HepG2 (cell line): ENCODE measurements at regions not wholly inside any gene's neighbourhood (a gene's known extent, or its start where the extent isn't known, plus 50 kb on each side); places are given as distances from the start of the nearest gene placed in this dataset.

ENCODE experiments used
- ATAC-seq: fragments of 200-7000 bp; cut with Tn5 transposase; 3 replicates; pipeline ENCODE4 v1.9.1; 2020; ENCODE audit warnings: mild to moderate bottlenecking, moderate library complexity
- BruUV-seq: library from RNA; stranded (reverse); fragments of 400-500 nt; replicated peaks from 2 replicates; lab custom pipeline; 2021; lab: Mats Ljungman, UMichigan
- CTCF ChIA-PET: fragments of 300-600 bp; formaldehyde crosslinking; extraction: SDS; loops from one replicate; lab custom pipeline; 2021; ENCODE audit warnings: low total read pairs, inconsistent platforms, low intra/inter-chr PET ratio; lab: Yijun Ruan, JAX
- POLR2A ChIA-PET: fragments of 350-600 bp; sonication (Branson Sonifier 250); formaldehyde crosslinking; loops from one replicate; lab custom pipeline; 2020; ENCODE audit warnings: antibody characterized with exemption, inconsistent platforms; lab: Yijun Ruan, JAX
- DNase-seq: peaks from one replicate; pipeline ENCODE4 v3.0.0-alpha.2; 2015; ENCODE audit warnings: low spot score
- FAIRE-seq: peaks from 3 replicates; lab custom pipeline; 2011; peaks lifted over from hg19 to GRCh38; lab: Jason Lieb, UNC
- H2AFZ ChIP-seq: one replicate; pipeline ENCODE4 v1.6.1; 2011; ENCODE audit warnings: low read length, inconsistent platforms
- H3K27ac ChIP-seq: fragments of 300-600 bp; 3 replicates; pipeline ENCODE4 v1.8.0; 2011; ENCODE audit warnings: mixed run types, mild to moderate bottlenecking, mixed read lengths, low read length, inconsistent platforms; ENCODE audit not compliant: insufficient read depth; ENCODE audit errors: extremely low read length
- H3K27me3 ChIP-seq, 2 experiments: fragments of 200-600 bp in 1 of 2; 2 replicates in 1 of 2; 3 replicates in 1 of 2; pipeline versions ENCODE4 v1.6.0 to v1.8.0; 2011; ENCODE audit warnings: low read length in 2 of 2, mild to moderate bottlenecking in 2 of 2, moderate library complexity in 2 of 2, inconsistent platforms in 1 of 2; ENCODE audit not compliant: insufficient read depth in 2 of 2, control insufficient read depth in 1 of 2
- H3K36me3 ChIP-seq, 2 experiments: fragments of 200-600 bp in 1 of 2; replicated peaks in 1 of 2; 2 replicates in 1 of 2; 3 replicates in 1 of 2; pipeline versions ENCODE4 v1.5.1 to v1.8.0; 2011; ENCODE audit warnings: low read length in 2 of 2, inconsistent platforms in 1 of 2; ENCODE audit not compliant: insufficient read depth in 2 of 2, control insufficient read depth in 1 of 2
- H3K4me1 ChIP-seq: 2 replicates; pipeline ENCODE4 v1.5.1; 2012; ENCODE audit warnings: low read length, inconsistent platforms; ENCODE audit not compliant: insufficient read depth
- H3K4me2 ChIP-seq: 2 replicates; pipeline ENCODE4 v1.6.0; 2011; ENCODE audit warnings: low read depth, low read length, inconsistent platforms
- H3K4me3 ChIP-seq, 3 experiments: fragments of 200-600 bp in 1 of 3; sonication (generic), shearing (Covaris generic) in 1 of 3; replicated peaks in 1 of 3; 2 replicates each; pipeline ENCODE4 v1.5.1; 2011 to 2016; ENCODE audit warnings: low read length in 3 of 3, inconsistent platforms in 2 of 3, low read depth in 2 of 3, mild to moderate bottlenecking in 2 of 3, control low read depth in 1 of 3, mixed read lengths in 1 of 3; ENCODE audit not compliant: insufficient read depth in 1 of 3
- H3K79me2 ChIP-seq: one replicate; pipeline ENCODE4 v1.6.1; 2011; ENCODE audit warnings: low read length, inconsistent platforms; ENCODE audit not compliant: insufficient read depth
- H3K9ac ChIP-seq: 2 replicates; pipeline ENCODE4 v1.6.0; 2011; ENCODE audit warnings: mild to moderate bottlenecking, low read depth, low read length, inconsistent platforms; ENCODE audit not compliant: insufficient read depth
- H3K9me3 ChIP-seq: 2 replicates; pipeline ENCODE4 v1.5.1; 2012; ENCODE audit warnings: mild to moderate bottlenecking, low read length
- H4K20me1 ChIP-seq: 2 replicates; pipeline ENCODE4 v1.6.0; 2011; ENCODE audit warnings: inconsistent platforms, mild to moderate bottlenecking, low read length, moderate library complexity; ENCODE audit not compliant: insufficient read depth
- IRF2 ChIP-seq: IDR thresholded peaks from 2 replicates; pipeline ENCODE4 v1.6.1; 2018; ENCODE audit warnings: missing genetic modification reagents, missing compliant biosample characterization
- ISX ChIP-seq: sonication (generic); formaldehyde crosslinking; conservative IDR thresholded peaks from 2 replicates; pipeline ENCODE4 v1.5.0; 2020; ENCODE audit warnings: missing genetic modification reagents
- KDM3A ChIP-seq: IDR thresholded peaks from 2 replicates; pipeline ENCODE4 v1.6.1; 2018; ENCODE audit warnings: low read depth, missing compliant biosample characterization
- KLF16 ChIP-seq, 2 experiments: sonication (generic) in 1 of 2; formaldehyde crosslinking in 1 of 2; IDR thresholded peaks; 2 replicates each; pipeline versions ENCODE4 v1.6.1 to v1.8.0; 2016 to 2023; ENCODE audit warnings: missing genetic modification reagents in 2 of 2, missing compliant biosample characterization in 1 of 2
- REPIN1 ChIP-seq: sonication (generic); formaldehyde crosslinking; IDR thresholded peaks from 2 replicates; pipeline ENCODE4 v1.8.0; 2022; ENCODE audit warnings: missing genetic modification reagents, low read depth, mild to moderate bottlenecking, borderline replicate concordance
- RFXANK ChIP-seq: IDR thresholded peaks from 2 replicates; pipeline ENCODE4 v1.6.1; 2016
- SMAD1 ChIP-seq: sonication (generic); formaldehyde crosslinking; IDR thresholded peaks from 2 replicates; pipeline ENCODE4 v1.4.0; 2020; ENCODE audit warnings: missing genetic modification reagents, low read depth, mild to moderate bottlenecking, borderline replicate concordance
- SNAPC2 ChIP-seq: sonication (generic); formaldehyde crosslinking; IDR thresholded peaks from 2 replicates; pipeline ENCODE4 v1.8.1; 2022; ENCODE audit warnings: mild to moderate bottlenecking, missing genetic modification reagents
- SP2 ChIP-seq: sonication (generic); formaldehyde crosslinking; IDR thresholded peaks from 2 replicates; pipeline ENCODE4 v1.5.1; 2020; ENCODE audit warnings: mild to moderate bottlenecking, missing genetic modification reagents
- TIGD3 ChIP-seq: sonication (generic); formaldehyde crosslinking; IDR thresholded peaks from 2 replicates; pipeline ENCODE4 v1.5.1; 2020; ENCODE audit warnings: mild to moderate bottlenecking, missing genetic modification reagents, borderline replicate concordance
- ZBTB20 ChIP-seq: sonication (generic); formaldehyde crosslinking; IDR thresholded peaks from 2 replicates; pipeline ENCODE4 v1.8.1; 2023; ENCODE audit warnings: missing genetic modification reagents, low read depth, mild to moderate bottlenecking, borderline replicate concordance
- ZNF296 ChIP-seq: sonication (generic); formaldehyde crosslinking; conservative IDR thresholded peaks from 2 replicates; pipeline ENCODE4 v1.5.0; 2020; ENCODE audit warnings: mild to moderate bottlenecking, missing genetic modification reagents
- ZNF724P ChIP-seq: sonication (generic); formaldehyde crosslinking; IDR thresholded peaks from 2 replicates; pipeline ENCODE4 v1.8.0; 2022; ENCODE audit warnings: missing genetic modification reagents, borderline replicate concordance
- WGBS: methylation state at CpG from one replicate; pipeline ENCODE4 v1.1.6; 2017; ENCODE audit warnings: low lambda C conversion rate; 5-methylcytosine and 5-hydroxymethylcytosine counted together
- in situ Hi-C: cut with HindIII; loops from 2 replicates; pipeline ENCODE4 v1.10.0; 2017; ENCODE audit warnings: low pct_unique_long_range_greater_than_20kb; ENCODE audit not compliant: extremely low pct_ligation_motif_present
- intact Hi-C: fragments of 100-400 bp; cut with micrococcal nuclease; formaldehyde crosslinking; loops from one replicate; pipeline ENCODE4 v1.10.0; 2022; ENCODE audit not compliant: unreplicated experiment

GRCh38 chr3:153429821-153430220 lies 267.8 kb downstream of the RAP2B start:
- Histone ChIP-seq H4K20me1 (no peaks in the 10 kb centered on the region), H3K9ac (no peak overlapping the region), H3K27me3 (no peaks in the 10 kb centered on the region), H3K9me3 (no peaks in the 10 kb centered on the region), H3K4me2 (no peak overlapping the region), H3K4me3 (no peak overlapping the region), H3K4me1 (no peaks in the 10 kb centered on the region), H3K27ac (no peak overlapping the region), H3K36me3 (no peaks in the 10 kb centered on the region), H2AFZ (no peak overlapping the region), H3K79me2 (no peaks in the 10 kb centered on the region)
- CTCF ChIA-PET = no interaction called here
- FAIRE-seq (no peak), ATAC-seq (no peak), DNase-seq (no peak)
- in situ Hi-C loops = loop anchor here (25.0 kb wide), 1 partner anchor 393 kb away; no protein-coding TSS in a partner anchor
- BruUV-seq = no TSS peak
- WGBS = 0% methylated on average over 4 of the region's 4 CpGs
- intact Hi-C loops = no loop called here
- POLR2A ChIA-PET = no interaction called here
- TF ChIP-seq ZNF724P (CRISPR knock-in tag) (no peak), SMAD1 (no peak), RFXANK (no peak), ISX (CRISPR knock-in tag) (no peak), IRF2 (CRISPR knock-in tag) (no peak), ZNF296 (CRISPR knock-in tag) (no peak), REPIN1 (CRISPR knock-in tag) (no peak), ZBTB20 (CRISPR knock-in tag) (no peak), SNAPC2 (CRISPR knock-in tag) (no peak), KDM3A (CRISPR knock-in tag) (no peak), SP2 (no peak), TIGD3 (no peak), KLF16 (CRISPR knock-in tag; IDR thresholded peaks at IDR 0.05) (no peak)
- TF ChIP-seq, all 625 proteins: peak for 0
